GM18907 (cell line): ENCODE measurements at regions not wholly inside any gene's neighbourhood (a gene's known extent, or its start where the extent isn't known, plus 50 kb on each side); places are given as distances from the start of the nearest gene placed in this dataset.
"Not testable (repeated sequence)": the region's sequence is repeated elsewhere in the genome, so short reads cannot be mapped to it uniquely, and the experiment has no call there.

Experiments
- ATAC-seq: cut with Tn5 transposase; IDR thresholded peaks from one replicate; pipeline ENCODE4 v1.9.1; 2021; ENCODE audit warnings: mild to moderate bottlenecking, moderate library complexity; ENCODE audit not compliant: unreplicated experiment

- peak; percentile 70 for ATAC-seq
These were observed 125.1 kb downstream of the PRRX1 start for GRCh38 chr1:170789063-170789462.

DNA sequence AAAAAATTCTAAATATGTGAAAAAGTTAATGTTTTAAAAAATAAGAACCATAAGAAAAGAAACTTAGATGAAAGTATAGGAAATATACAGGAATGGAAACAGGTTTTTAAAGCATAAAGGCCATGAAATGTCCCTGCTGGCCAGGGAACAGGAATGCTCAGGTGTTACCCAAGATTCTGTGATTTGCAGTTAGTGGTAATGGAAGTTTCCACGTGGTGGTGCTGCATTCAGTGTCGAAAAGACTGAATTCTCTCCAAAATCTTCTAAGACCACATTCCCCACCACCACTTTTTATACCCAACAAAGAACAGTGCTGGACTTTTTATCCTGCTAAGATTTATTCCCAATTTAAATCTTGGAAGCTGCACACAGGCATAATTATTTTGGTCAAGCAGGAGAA lies 126.2 kb downstream of the PRRX1 start:
- no peak for ATAC-seq

GRCh38 chr1:170790651-170791071 lies 126.7 kb downstream of the PRRX1 start:
- no peak for ATAC-seq

DNA sequence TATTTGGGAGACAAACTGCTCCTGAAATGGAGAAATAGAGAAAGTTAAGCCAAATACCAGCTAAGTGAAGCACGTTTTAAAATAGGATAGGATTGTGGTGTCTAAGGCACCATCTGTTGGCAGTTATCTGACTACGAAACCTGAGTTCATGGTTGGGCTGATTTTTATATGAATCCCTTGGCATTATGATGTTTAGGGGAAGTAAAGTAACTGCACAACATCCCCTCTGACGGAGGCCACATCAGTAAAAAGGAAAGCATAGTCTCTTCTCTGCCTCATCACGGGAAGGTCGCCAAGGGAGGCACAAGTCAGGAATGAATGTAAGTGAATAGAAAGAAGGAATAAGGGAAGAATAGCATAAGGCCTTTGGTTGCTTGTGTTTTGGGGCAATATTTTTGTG lies 128.0 kb downstream of the PRRX1 start:
- no peak for ATAC-seq

DNA sequence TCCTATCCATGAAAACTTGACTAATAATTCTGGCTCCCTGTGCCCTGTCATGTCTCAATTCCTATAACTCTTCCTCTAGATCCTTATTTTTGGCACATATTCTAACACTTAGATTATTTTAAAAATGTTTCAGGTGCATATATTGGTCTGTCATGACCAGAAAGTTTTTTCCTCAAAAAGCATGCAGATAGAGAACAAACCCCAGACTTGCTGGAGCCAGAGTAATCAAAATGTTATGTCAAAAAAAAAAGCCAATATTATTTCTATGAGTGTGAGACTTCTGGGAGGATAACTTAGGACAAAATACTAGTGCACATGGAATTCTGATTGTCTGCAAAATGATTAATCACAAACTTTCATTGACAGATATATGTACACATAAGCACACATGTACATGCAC lies 135.1 kb upstream of the MROH9 start:
- no peak for ATAC-seq

GRCh38 chr1:170800812-170801211 lies 134.5 kb upstream of the MROH9 start:
- no peak for ATAC-seq

- no peak for ATAC-seq
These were observed 131.6 kb upstream of the MROH9 start for GRCh38 chr1:170803711-170804110.

- ATAC-seq = no peak
These were observed 130.9 kb upstream of the MROH9 start for GRCh38 chr1:170804419-170804818.

- ATAC-seq = no peak
These were observed 130.5 kb upstream of the MROH9 start for GRCh38 chr1:170804879-170805278.

DNA sequence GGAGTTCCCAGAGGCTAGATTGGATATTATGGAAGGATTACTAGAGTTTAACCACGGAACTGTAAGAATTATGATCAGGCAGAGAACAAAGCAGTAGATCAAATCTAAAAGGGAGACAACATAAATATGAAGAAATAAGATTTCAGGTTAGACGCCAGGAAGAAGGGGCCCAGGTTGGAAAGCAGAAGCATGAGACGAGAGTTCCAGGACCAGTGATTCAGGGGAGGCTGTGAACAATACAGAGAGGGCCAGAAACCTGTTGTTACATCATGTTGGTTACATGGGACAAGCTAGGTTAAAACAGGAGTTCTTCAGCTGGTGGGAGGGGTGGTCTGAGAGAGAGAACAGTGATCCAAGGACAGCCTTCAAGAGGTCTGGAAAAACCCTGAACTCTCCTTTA lies 128.4 kb upstream of the MROH9 start:
- no peak for ATAC-seq

GRCh38 chr1:170807432-170807831 lies 127.9 kb upstream of the MROH9 start:
- no peak for ATAC-seq

DNA sequence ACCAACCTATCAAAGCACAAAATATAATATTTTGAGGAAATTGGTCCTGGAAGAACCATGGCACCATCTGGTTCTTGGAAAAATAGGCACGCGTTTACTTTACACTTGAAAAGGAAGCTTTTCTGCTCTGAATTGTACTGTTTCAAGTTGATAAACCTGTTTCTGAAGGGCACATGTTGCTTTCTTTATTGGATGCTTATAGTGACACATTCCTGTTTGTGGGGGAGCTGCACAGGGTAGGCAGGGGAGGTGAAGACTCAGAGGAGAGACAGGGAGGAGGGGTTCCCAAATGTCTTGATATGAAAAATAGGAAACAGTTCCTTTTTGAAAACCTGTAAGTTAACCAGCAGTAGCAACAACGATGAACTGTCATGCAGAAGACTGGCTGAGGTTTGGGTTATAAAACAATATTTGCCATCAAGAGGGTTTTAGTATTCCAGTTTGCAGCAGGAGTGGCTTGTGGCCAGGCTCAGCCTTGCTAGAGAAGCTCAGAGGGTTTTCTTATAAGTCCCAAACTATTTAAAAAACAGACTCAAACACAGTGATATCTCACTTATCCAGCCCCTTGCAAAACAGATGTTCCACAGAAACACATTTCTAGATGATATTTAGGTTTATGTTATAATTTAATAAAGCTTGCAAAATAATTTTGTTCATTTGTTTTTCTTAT lies 127.0 kb upstream of the MROH9 start:
- no peak for ATAC-seq

- ATAC-seq = not testable (repeated sequence)
These were observed 124.3 kb upstream of the MROH9 start for GRCh38 chr1:170811013-170811412.

- no peak for ATAC-seq
These were observed 115.6 kb upstream of the MROH9 start for GRCh38 chr1:170819781-170820180.

GRCh38 chr1:170823120-170823519 lies 112.2 kb upstream of the MROH9 start:
- no peak for ATAC-seq

DNA sequence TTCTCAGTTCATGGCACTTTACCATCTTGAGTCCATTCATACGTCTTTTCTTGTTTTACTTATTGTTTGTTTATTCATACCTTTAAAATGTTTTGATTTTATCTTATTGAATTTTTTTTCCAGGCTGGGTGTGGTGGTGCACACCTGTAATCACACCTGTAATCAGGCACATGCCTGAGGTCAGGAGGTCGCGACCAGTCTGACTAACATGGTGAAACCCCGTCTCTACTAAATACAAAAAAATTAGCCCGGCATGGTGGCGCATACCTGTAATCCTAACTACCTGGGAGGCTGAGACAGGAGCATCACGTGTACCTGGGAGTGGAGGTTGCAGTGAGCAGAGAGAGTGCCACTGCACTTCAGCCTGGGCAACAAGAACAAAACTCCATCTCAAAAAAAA lies 104.1 kb upstream of the MROH9 start:
- no peak for ATAC-seq

- ATAC-seq = no peak
These were observed 99.2 kb upstream of the MROH9 start for GRCh38 chr1:170836141-170836540.

DNA sequence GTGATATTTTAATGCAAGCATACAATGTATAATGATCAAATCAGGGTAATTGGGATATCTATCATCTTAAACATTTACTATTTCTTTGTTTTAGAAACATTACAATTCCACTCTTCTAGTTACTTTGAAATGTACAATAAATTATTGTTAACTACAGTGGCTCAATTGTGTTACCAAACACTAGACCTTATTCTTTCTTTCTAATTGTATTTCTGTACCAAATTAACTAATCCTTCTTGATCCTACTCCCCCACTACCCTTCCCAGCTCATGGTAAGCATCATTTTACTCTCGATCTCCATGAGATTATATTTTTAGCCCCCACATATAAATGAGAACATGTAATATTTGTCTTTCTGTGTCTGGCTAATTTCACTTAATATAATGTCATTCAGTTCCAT lies 95.0 kb upstream of the MROH9 start:
- no peak for ATAC-seq

GRCh38 chr1:170853302-170853701 lies 82.0 kb upstream of the MROH9 start:
- peak; percentile 85 for ATAC-seq

DNA sequence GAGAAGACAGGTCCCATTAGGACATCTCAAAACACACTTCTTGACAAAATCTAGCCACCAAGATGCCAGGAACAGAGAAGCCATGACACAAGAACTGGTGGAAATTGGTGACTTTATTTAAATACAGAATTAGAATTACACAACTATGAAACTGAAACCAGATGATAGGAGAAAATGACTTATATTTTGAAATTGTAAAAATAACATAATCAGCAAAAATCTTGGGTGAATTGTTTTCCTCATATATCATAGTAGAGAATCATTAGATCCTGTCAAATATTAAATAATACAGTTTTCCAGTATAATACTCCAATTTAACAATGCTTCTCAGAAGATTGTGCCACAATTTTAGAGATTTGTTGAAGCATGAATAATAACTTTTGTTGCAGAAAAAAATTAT lies 81.5 kb upstream of the MROH9 start:
- ATAC-seq = no peak

DNA sequence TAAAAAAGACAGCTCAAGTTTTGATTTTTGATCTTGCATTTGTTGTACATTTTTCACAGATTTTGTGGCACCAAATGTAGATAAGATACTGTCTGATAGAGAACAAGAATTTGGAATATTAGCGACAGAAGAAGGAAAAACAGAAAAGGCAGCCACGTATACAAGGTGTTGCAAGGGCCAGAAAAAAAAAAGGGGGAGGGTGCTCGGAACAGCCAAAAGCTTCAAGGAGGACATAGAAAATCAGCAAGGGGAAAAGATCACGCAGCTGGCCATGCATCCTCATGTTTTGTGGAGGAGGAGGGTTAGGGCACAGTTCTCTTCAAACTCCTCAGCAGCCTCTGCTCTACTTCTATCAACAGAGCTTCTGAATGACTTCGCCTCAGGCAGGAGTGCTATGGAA lies 80.7 kb upstream of the MROH9 start:
- no peak for ATAC-seq

- ATAC-seq = no peak
These were observed 78.9 kb upstream of the MROH9 start for GRCh38 chr1:170856455-170856854.

- no peak for ATAC-seq
These were observed 77.4 kb upstream of the MROH9 start for GRCh38 chr1:170857955-170858354.
